ENCODE measurements at regions not wholly inside any gene's neighbourhood (a gene's known extent, or its start where the extent isn't known, plus 50 kb on each side); places are given as distances from the start of the nearest gene placed in this dataset.

GRCh38 chr3:76245622-76246021 is 460.3 kb upstream of the ZNF717 start:
- DNase-seq (ENCODE audit: low read depth): no peak
- no peak for TF ChIP-seq CTCF (IDR thresholded peaks at IDR 0.05; ENCODE audit: low read length, missing control alignments)
- H3K4me3 ChIP-seq (replicated peaks; ENCODE audit: low read depth, low read length): no peak overlapping the region

- no peak for TF ChIP-seq CTCF (IDR thresholded peaks at IDR 0.05; ENCODE audit: low read length, missing control alignments)
These were observed 479.1 kb upstream of the ZNF717 start for GRCh38 chr3:76264496-76264895.

GRCh38 chr3:76264911-76265310 is 479.6 kb upstream of the ZNF717 start:
- DNase-seq (ENCODE audit: low read depth): no peak
- TF ChIP-seq CTCF (IDR thresholded peaks at IDR 0.05; ENCODE audit: low read length, missing control alignments): no peak
- H3K4me3 ChIP-seq (replicated peaks; ENCODE audit: low read depth, low read length): no peak overlapping the region

More at GRCh38 chr3:76264496-76264895, 479.1 kb upstream of the ZNF717 start:
- DNase-seq (ENCODE audit: low read depth): no peak
- no peak overlapping the region for H3K4me3 ChIP-seq (replicated peaks; ENCODE audit: low read depth, low read length)

- H3K4me3 ChIP-seq (replicated peaks; ENCODE audit: low read depth, low read length): no peak overlapping the region
- TF ChIP-seq CTCF (IDR thresholded peaks at IDR 0.05; ENCODE audit: low read length, missing control alignments): no peak
- DNase-seq (ENCODE audit: low read depth): no peak
These were observed 481.2 kb upstream of the ZNF717 start for GRCh38 chr3:76266511-76266910.

GRCh38 chr3:76267851-76268380 is 482.6 kb upstream of the ZNF717 start:
- H3K4me3 ChIP-seq (replicated peaks; ENCODE audit: low read depth, low read length): no peak overlapping the region
- no peak for DNase-seq (ENCODE audit: low read depth)
- TF ChIP-seq CTCF (IDR thresholded peaks at IDR 0.05; ENCODE audit: low read length, missing control alignments): no peak

- TF ChIP-seq CTCF (IDR thresholded peaks at IDR 0.05; ENCODE audit: low read length, missing control alignments): no peak
- no peak for DNase-seq (ENCODE audit: low read depth)
- no peak overlapping the region for H3K4me3 ChIP-seq (replicated peaks; ENCODE audit: low read depth, low read length)
These were observed 508.5 kb upstream of the ZNF717 start for GRCh38 chr3:76293856-76294255.

GRCh38 chr3:76300746-76301145 is 515.4 kb upstream of the ZNF717 start:
- H3K4me3 ChIP-seq (replicated peaks; ENCODE audit: low read depth, low read length): no peak overlapping the region
- no peak for TF ChIP-seq CTCF (IDR thresholded peaks at IDR 0.05; ENCODE audit: low read length, missing control alignments)
- DNase-seq (ENCODE audit: low read depth): no peak
